GM12873 (cell line): ENCODE measurements at regions not wholly inside any gene's neighbourhood (a gene's known extent, or its start where the extent isn't known, plus 50 kb on each side); places are given as distances from the start of the nearest gene placed in this dataset.

Source experiments
- CTCF ChIP-seq: IDR thresholded peaks from 2 replicates; pipeline ENCODE4 v1.5.1; 2012; ENCODE audit warnings: low read depth, mild to moderate bottlenecking, moderate library complexity, low read length, control low read depth; ENCODE audit not compliant: insufficient read depth; ENCODE audit errors: missing control alignments

GRCh38 chr15:36053746-36054145 lies 507.8 kb upstream of the DPH6 start:
- TF ChIP-seq CTCF = no peak

GRCh38 chr15:36059596-36059995 lies 513.6 kb upstream of the DPH6 start:
- TF ChIP-seq CTCF = no peak

- TF ChIP-seq CTCF = no peak
These were observed 516.4 kb upstream of the DPH6 start for GRCh38 chr15:36062357-36062756.

GRCh38 chr15:36066757-36067156 lies 512.7 kb upstream of the CDIN1 start:
- no peak for TF ChIP-seq CTCF

- no peak for TF ChIP-seq CTCF
These were observed 511.7 kb upstream of the CDIN1 start for GRCh38 chr15:36067483-36068274.

GRCh38 chr15:36075333-36075732 lies 504.1 kb upstream of the CDIN1 start:
- no peak for TF ChIP-seq CTCF

GRCh38 chr15:36079021-36079420 lies 500.4 kb upstream of the CDIN1 start:
- no peak for TF ChIP-seq CTCF
